ENCODE measurements at regions not wholly inside any gene's neighbourhood (a gene's known extent, or its start where the extent isn't known, plus 50 kb on each side); places are given as distances from the start of the nearest gene placed in this dataset.
"Not testable (repeated sequence)": the region's sequence is repeated elsewhere in the genome, so short reads cannot be mapped to it uniquely, and the experiment has no call there.

DNA sequence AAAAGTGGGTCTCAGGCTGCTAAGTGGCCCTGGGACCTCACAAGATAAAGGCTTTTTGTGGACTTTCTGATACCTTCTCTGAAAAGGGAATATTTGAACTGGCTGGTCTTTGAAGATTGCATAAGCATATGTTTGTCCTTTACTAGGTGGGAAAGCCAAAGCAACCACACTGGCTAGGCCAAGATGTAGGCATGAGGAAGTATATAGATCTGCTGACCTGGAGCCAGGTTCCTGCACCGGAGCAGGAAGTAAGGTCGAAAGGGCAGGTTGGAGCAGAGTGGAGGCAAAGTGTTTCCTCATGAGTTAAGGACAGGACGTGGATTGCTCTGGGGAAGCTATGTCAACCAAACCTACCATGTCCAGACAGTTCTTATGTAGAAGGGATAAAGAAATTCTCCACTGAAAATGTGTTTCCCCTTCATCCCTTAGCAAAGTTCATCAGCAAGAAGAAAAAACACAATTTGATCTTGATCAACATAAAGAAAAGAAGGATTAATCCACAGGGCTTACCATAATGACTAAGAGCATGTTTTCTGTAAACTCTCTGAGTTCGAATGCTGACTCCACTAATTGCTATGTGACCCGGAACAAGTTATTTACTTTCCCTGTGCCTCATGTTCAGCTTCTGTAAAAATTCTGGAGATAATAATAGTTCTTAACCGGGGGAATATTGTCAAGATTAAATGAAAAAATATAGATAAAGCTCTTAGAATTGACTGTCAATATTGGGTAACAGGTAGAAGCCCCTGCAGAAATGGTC is 156.1 kb upstream of the SRD5A2 start:
- DNase-seq (ENCODE audit: low read depth) = no peak

DNA sequence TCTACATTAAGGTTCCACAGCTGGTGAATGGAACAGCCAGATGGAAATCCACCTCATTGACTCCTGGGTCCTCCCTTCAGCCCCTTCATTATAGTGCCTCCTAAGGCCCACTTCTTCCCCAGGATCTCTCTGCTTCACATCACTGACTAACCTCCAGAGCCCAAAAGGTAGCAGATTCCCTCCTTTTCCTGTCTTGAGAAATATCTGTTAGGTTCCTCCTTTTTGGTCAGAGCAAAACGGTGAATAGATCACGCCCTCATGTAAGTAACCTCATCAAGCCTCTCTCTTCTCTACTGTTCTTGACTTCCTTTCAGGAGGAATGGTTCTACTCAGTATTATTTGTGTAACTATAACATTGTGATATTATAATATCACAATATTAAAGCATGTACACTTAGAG is 155.0 kb upstream of the SRD5A2 start:
- DNase-seq (ENCODE audit: low read depth) = no peak

DNA sequence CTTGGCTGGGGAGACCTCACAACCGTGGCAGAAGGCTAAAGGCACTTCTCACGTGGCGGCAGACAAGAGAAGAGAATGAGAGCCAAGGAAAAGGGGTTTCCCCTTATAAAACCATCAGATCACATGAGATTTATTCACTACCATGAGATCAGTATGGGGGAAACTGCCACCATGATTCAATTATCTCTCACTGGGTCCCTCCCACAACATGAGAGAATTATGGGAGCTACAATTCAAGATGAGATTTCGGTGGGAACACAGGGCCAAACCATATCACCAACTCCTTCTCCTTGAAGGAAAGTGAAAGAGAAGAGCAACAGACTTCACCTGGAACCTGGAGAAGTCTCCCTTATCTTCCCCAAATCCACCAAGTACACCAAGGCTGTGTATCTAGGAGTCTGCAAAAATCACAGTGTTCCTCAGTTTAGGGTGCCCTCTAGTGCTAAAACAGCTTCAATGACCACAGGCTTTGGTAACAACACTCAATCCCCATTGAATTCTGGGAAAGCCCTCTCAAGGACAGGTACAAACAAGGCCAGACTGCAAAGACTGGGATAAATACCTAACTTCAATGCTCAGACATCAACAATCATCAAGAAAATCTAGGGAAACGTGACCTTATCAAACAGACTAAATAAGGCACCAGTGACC is 148.8 kb upstream of the SRD5A2 start:
- DNase-seq (ENCODE audit: low read depth) = peak; percentile 22

DNA sequence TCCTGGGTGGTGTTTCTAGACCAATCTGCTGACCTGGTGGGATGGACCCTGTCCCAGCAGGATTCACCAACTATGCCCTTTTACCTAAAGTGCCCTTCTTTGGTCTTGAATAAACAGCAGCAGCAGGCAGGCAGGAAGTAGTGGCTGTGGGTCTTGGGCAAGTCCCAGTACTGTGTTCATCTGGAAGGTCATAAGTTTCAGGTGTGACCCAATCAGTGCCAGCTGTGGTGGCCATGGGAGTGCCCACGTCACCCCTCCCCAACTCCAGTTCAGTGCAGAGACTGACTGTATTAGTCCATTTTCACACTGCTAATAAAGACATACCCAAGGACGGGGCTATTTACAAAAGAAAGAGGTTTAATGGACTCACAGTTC is 148.3 kb upstream of the SRD5A2 start:
- DNase-seq (ENCODE audit: low read depth) = no peak

DNA sequence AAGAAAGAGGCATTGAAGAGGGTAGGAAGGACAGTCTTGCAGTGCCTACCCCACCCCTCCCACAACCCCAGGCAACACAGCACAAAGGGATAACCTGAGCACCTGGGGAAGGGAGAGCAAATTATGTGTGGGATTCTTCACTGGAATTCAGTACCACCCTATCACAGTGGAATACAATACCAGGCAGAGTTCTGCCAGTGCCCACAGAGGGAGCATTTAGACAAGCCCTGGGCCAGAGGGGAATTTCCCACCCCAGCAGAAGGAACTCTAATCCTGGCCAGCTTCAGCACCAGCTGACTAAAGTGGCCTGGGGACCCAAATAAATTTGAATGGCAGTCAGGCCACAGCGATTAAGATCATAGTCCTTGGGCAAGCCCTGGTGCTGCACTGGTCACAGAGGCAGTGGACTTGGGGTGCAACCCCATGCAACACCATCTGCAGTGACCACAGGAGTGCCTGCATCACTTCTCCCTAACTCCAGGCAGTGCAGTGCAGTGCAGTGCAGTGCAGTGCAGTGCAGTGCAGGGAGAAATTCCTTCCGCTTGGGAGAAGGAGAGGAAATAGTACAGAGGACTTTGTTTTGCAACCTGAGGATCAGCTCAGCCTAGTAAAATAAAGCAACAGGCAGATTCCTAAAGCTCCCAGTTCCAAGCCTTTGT is 147.8 kb upstream of the SRD5A2 start:
- peak; percentile 5 for DNase-seq (ENCODE audit: low read depth)

DNA sequence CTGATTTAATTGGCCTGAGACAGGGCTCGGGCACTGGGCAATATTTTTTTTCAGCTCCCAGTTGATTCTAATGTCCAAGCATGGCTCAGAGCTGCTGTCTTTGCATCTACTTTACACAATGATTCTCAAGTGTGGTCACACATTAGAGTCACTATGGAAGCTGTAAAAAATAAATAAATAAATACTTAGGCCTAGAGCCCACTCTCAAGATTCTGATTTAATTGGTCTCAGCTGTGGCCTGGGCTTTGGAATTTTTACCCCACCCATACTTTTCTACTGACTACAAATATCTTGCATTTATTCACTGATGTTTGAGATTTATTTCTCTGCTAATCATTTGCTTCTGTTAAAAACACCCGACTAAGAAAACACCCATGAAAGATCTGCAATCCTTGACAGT is 145.7 kb upstream of the SRD5A2 start:
- no peak for DNase-seq (ENCODE audit: low read depth)

DNA sequence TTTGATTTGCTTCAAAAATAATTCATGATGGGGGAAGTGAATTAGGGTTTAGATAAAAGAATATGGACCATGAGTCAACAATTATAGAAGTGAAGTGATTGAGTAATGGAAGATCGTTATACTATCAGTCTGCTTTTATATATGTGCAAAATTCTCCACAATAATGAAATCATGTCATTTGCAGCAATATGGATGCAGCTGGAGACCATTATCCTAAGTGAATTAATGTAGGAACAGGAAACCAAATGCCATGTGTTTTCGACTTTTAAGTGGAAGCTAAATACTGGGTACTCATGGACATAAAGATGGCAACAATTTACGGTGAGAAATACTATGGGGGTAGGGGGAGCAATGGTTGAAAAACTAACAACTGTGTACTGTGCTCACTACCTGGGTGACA is 144.7 kb upstream of the SRD5A2 start:
- no peak for DNase-seq (ENCODE audit: low read depth)

DNA sequence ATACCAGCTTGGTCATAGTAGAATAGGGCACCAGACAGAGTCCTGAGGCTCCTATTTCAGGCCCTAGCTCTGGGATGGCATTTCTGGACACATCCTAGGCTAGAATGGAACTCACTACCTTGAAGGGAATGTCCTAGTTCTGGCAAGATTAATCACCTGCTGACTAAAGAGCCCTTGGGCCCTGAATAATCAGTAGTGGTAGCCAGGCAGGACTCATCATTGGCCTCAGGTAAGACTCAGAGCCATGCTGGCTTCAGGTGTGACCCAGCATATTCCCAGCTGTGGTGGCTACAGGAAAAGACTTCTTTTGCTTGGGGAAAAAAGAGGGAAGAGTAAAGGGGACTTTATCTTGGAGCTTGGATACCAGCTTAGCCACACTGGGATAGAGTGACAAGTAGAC is 131.0 kb upstream of the SRD5A2 start:
- DNase-seq (ENCODE audit: low read depth) = no peak

DNA sequence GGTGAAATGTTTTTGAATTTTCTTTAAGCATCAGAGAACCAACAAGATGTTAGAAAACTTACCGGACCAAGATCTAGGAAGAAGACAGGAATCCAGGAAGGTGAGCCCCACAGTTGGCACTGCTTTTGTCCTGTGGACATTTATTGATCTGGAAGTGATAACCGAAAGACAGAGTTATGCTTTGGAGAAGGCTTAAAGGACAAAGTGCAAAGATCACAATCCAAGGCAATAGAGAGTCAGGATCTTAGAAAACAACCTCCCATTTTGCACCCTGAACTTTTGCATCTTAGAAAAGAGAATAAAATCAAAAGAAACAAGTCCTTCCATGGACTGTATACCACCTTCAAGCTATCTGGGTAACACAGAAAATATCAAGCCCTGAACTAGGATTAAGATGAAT is 129.4 kb upstream of the SRD5A2 start:
- no peak for DNase-seq (ENCODE audit: low read depth)

DNA sequence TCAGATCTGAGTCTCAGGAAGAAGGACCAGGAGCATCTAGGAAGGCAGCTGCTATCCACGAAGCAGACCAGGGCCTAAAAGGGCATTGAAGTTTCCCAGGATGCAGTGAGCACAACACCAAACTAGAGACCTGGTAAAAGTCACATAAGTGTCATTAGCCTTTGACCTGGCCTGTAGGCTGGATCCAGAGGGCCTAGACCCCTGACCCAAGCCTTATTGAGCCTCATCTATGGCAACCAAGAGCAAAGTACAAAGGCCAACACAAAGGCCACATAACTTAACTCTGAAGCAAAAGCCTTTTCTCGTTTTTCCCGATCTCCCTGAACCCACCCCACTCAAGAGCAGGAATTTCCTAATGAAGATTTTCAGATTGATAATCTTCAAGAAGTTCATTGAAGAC is 127.3 kb upstream of the SRD5A2 start:
- no peak for DNase-seq (ENCODE audit: low read depth)

DNA sequence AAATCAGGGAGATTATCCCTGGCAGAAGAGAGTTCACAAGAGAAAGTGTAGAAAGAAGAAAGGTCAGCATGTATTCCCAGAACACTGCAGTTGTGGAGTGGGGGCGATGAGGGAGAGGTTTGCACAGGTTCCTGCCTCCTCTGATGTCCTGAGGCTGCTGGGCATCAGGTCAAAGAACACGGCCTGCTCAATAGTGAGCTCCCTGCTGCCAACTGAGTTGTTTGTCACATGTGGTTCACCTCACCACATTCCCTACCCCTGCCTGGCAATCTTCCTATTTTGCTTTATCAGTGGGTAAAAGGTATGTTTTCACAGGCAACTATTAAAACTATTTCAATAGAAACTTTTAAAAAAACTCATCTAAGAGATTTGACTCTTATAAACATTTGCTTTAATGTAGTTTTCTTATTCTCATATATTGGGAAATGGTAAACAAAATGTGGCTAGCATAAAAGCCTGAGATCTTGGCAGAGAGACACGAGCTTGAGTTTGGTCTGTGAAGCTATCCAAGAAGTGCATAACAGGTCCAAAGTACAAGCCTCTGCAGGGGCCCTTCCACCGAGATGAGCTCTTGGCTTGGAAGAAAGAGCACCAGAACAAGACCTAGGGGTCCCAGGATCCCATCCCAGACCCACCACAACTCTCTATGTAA is 123.9 kb upstream of the SRD5A2 start:
- DNase-seq (ENCODE audit: low read depth) = no peak

DNA sequence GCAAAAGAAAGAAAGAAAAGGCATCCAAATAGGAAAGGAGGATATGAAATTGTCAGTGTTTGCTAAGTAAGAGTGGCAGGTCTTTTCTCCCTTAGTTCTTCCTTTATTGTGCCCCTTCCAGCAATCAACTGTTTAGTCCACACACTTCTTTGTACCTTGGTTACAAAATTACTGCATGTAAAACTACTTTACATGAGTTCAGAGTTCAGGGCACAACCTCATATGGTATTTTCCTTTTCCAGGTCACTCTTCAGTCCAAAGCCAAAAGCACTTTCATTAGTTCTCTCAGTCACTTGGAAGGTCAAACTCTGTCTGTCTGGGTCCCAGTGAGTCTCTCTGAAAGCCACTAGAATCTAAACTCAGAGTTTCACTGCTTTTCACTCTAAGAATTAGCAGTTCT is 122.5 kb upstream of the SRD5A2 start:
- no peak for DNase-seq (ENCODE audit: low read depth)

DNA sequence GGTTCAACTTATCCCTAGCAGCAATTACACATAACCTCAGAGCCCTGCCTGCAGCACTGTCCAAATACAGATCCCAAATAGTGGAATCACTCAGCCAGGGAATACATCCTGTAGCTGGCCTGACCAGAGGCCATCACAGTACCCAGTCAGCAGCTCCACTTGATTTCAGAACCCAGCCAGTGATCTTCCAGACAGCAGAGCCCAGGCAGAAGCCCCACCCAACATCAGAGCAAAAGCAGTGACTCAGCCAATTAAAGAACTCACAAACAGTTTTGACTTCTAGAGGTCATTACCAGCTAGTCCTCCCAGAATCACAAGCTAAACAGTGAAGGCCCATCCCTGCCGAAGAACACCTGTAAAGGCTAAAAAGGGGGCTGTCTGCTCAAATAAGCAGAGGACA is 118.0 kb upstream of the SRD5A2 start:
- DNase-seq (ENCODE audit: low read depth) = no peak

DNA sequence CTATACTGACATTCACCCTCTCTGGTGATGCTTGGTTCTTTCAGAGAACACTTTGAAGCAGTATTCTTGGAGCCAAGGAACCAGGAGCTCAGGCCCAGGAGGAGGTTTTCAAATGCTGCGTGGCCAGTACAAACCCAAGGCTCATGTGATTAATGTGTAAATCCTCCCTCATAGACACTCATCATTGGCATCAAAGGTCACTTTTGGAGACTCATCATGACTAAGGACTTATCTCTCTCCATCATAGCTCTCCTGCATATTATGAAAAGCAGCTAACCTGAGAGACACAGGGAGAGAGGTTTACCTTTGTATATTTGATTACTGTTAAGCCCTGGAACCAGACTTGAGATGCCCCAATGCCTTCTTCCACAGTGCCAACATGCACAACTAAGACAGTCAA is 115.3 kb upstream of the SRD5A2 start:
- DNase-seq (ENCODE audit: low read depth) = no peak

DNA sequence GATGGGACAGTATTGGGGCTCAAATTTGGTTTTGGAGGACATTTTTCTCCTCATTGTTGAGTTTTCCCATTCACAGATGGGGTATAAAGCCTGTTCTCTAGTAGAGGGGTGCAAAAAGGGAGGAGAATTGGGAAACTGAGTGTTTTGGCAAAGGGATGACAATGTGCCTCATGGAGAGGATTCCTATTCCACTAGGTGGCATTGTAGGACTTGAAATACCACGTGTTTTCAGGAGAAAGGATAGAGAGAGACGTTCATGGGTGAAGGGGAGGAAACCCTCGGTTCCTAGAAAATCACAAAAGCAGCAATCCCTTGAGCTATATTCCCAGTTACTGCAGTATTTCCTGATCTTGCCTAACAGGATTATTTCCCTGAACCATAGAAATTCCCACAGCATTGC is 113.7 kb upstream of the SRD5A2 start:
- no peak for DNase-seq (ENCODE audit: low read depth)

DNA sequence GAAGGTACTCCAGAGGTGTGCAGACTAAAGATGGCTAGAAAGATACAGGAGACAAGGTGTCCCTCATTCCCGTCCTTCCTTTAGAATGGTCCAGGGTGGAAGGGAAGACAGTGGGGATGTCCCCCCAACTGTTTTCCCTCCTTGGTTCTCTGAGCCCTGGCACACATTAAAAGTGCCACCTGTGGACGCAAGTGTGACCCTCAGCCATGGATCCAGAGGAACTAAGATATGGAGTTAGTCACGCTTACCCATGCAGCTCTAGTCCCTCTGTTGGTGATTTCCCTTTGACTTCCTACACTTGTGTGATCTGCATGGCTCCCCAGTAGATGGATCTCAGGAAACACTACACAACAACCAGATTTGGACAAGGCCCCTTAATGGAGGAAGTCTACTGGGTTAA is 113.1 kb upstream of the SRD5A2 start:
- DNase-seq (ENCODE audit: low read depth) = peak; percentile 4

DNA sequence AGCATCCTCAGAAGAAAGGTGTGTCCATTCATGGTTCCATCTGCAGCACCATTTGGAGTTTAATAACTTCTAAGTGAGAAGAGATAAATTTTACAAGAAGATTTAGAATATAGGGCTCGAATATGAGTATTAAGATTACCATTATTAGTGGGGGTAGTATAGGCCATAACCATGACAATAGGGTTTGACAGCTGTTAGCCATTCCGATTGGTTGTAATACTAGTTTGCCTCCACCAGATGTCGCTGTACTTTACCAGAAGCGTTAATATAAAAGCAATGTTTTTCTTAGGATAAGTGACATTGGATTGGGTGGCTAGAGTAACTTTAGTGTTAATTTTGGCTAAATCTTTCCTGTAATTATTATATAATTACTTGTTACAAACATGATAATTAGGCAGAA is 107.5 kb upstream of the SRD5A2 start:
- peak; percentile 5 for DNase-seq (ENCODE audit: low read depth)

DNA sequence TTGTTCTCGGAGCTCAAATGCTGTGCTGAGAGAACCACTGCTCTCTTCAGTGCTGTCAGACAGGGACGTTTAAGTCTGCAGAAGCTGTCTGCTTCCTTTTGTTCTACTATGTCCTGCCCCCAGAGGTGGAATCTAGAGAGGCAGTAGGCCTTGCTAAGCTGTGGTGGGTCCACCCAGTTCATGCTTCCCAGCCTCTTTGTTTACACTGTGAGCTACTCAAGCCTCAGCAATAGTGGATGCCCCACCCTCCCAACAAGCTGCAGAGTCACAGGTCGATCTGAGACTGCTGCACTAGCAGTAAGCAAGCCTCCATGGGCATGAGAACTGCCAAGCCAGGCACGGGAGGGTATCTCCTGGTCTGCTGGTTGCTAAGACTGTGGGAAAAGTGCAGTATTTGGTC is 102.8 kb upstream of the SRD5A2 start:
- DNase-seq (ENCODE audit: low read depth) = not testable (repeated sequence)

DNA sequence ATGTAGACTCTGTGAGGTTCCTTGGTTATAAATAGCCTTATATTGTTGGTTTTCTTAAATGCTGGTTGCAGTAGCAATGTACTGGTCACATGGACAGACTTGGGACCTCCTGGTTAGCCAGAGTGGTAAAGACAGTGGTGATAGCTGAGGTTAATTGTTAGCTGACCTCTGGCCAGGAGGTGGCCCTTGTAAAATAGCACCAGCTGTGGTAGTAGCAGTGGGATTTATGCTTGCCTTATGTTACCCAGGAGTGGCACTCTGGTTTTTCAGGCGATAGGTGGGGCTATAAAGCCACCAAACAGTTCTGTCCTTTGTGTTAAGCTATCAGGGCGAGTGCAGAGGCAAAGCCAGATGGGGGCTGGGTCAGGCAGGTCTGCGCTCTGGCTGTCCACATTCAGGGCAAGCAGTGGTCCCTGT is 94.8 kb upstream of the SRD5A2 start:
- no peak for DNase-seq (ENCODE audit: low read depth)

DNA sequence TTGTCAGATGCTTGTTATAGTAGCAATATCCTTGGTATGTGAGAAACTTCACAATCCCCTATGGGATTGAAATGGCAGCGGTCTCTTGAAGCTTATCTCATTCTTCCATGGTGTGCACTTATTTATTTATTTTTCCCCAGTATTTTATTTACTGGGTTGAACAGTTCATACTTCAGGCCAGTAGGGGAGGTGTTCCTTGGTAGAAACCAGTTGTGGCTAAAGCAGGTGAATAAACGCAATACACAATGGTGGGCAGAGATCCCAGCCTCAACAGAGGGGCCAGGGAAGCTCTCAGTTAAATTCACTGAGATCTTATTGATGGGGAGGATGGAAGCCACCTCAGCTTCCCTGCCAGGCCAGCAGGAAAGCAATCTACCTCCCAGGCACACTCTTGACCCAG is 93.7 kb upstream of the SRD5A2 start:
- no peak for DNase-seq (ENCODE audit: low read depth)

DNA sequence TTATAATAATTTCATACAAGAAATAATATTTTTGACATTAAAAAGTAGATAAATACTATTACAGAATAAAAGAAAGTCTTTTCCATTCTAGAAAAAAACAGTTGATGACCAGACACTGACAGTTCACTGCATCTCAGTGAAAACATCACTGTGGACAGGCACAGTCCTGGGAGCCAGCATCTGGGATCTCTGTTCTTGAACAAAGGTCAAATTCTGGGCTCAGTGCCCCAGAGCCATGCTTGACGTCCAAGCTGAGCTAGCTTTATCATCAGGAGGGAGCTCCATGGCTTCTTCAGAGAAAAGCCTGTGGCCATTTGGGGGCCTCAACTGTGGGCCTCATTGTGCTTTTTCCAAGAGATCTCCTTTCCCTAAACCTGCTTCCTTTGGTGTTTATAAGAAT is 86.1 kb upstream of the SRD5A2 start:
- DNase-seq (ENCODE audit: low read depth) = no peak

Measured in myocyte (in vitro differentiated cells).